Upper lobe of right lung (tissue), 1 donor: ENCODE measurements at regions not wholly inside any gene's neighbourhood (a gene's known extent, or its start where the extent isn't known, plus 50 kb on each side); places are given as distances from the start of the nearest gene placed in this dataset.

Source experiments
- ATAC-seq: fragments of 200-7000 bp; cut with Tn5 transposase; one replicate; pipeline ENCODE4 v1.9.1; 2020; ENCODE audit warnings: mild to moderate bottlenecking, moderate library complexity
- DNase-seq: peaks from one replicate; pipeline ENCODE4 v3.0.0-alpha.2; 2020
- H3K27ac ChIP-seq: fragments of 200-600 bp; one replicate; pipeline ENCODE4 v1.8.0; 2022
- H3K27me3 ChIP-seq: fragments of 200-600 bp; one replicate; pipeline ENCODE4 v1.8.0; 2022; ENCODE audit warnings: mild to moderate bottlenecking
- H3K36me3 ChIP-seq: fragments of 200-600 bp; one replicate; pipeline ENCODE4 v1.8.0; 2022
- H3K4me1 ChIP-seq: fragments of 200-600 bp; one replicate; pipeline ENCODE4 v1.8.0; 2022
- H3K4me3 ChIP-seq: fragments of 200-600 bp; one replicate; pipeline ENCODE4 v1.8.0; 2022; ENCODE audit warnings: mild to moderate bottlenecking
- H3K9me3 ChIP-seq: fragments of 200-600 bp; one replicate; pipeline ENCODE4 v1.8.0; 2022
- intact Hi-C: fragments of 100-400 bp; cut with DNase I; formaldehyde crosslinking; loops from one replicate; pipeline ENCODE4 v1.11.0; 2022
- TF ChIP-seq, protein P1 (sequence below): fragments of 200-600 bp; IDR thresholded peaks from one replicate; pipeline ENCODE4 v1.8.0; 2022; ENCODE audit warnings: antibody characterized with exemption
- donor health status: DM: no; HTN: yes; CAD: no; lungs with severe emphysema.

DNA sequence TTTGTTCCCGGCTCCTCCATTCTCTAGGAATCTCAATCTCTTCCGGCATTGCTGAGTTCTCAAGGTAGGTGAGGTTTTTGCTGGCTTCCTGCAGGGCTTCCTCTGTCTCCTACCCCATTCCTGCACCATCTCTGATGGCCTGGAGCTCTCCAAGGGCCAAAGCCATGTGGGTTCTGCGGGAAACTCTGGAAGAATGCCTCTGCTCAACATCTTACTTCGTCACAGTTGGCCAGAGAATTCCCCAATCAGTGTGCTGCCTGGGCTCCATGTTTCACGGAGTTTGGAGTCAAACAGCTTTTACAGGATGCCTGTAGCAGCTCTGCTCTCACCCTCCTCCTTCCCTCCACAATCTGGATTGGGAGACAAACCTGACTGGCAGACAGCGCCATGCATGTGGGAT is 253.9 kb upstream of the HES1 start:
- Histone ChIP-seq H3K4me3 (no peak overlapping the region), H3K9me3 (no peaks in the 10 kb centered on the region), H3K36me3 (no peaks in the 10 kb centered on the region), H3K4me1 (no peaks in the 10 kb centered on the region), H3K27me3 (no peaks in the 10 kb centered on the region), H3K27ac (no peak overlapping the region)
- DNase-seq (peak; percentile 13), ATAC-seq (no peak)
- intact Hi-C loops = no loop called here
- TF ChIP-seq, protein P1, sequence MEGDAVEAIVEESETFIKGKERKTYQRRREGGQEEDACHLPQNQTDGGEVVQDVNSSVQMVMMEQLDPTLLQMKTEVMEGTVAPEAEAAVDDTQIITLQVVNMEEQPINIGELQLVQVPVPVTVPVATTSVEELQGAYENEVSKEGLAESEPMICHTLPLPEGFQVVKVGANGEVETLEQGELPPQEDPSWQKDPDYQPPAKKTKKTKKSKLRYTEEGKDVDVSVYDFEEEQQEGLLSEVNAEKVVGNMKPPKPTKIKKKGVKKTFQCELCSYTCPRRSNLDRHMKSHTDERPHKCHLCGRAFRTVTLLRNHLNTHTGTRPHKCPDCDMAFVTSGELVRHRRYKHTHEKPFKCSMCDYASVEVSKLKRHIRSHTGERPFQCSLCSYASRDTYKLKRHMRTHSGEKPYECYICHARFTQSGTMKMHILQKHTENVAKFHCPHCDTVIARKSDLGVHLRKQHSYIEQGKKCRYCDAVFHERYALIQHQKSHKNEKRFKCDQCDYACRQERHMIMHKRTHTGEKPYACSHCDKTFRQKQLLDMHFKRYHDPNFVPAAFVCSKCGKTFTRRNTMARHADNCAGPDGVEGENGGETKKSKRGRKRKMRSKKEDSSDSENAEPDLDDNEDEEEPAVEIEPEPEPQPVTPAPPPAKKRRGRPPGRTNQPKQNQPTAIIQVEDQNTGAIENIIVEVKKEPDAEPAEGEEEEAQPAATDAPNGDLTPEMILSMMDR = no peak

DNA sequence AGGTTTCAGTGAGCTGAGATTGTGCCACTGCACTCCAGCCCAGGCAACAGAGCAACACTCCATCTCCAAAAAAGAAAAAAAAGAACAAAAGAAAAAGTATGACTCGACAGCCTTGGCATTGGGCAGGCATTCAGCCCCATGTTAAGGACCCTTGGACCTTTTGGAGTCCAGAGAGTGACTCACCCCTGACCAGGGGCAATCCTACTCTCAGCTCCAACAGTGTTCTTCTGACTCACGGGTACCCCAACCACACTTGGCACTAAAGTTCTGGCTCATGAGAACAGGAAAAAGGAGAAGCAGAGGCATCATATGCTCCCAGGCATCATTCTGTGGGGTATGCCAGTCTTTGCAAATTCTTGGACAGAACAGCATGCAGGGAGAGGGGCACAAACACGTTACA is 252.4 kb upstream of the HES1 start:
- H3K4me1 ChIP-seq = no peaks in the 10 kb centered on the region
- no peaks in the 10 kb centered on the region for H3K36me3 ChIP-seq
- no peaks in the 10 kb centered on the region for H3K27me3 ChIP-seq
- H3K9me3 ChIP-seq = no peaks in the 10 kb centered on the region
- intact Hi-C loops = no loop called here
- no peak overlapping the region for H3K27ac ChIP-seq
- ATAC-seq (no peak), DNase-seq (no peak)
- H3K4me3 ChIP-seq = no peak overlapping the region
- TF ChIP-seq, protein P1 = no peak

DNA sequence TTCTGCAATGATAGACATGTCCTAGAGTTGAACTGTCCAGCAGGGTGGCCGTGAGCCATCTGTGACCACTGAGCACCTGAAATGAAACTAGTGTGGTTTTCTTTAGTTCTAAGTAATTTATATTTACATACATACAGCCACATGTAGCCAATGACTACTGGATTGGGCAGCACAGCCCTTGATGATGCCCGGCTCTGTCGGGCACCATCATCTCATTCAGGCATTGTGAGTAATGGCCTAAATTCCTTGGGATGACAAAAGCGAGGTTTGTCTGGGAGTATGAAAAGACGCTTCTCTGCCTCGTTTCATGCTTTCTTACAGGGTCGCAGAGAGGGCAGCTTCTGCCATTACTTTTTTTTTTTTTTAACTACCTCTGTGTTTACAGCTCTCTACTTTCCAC is 251.9 kb upstream of the HES1 start:
- H3K27ac ChIP-seq = no peak overlapping the region
- no peaks in the 10 kb centered on the region for H3K4me1 ChIP-seq
- DNase-seq (no peak), ATAC-seq (no peak)
- TF ChIP-seq, protein P1 = no peak
- intact Hi-C loops = no loop called here
- H3K27me3 ChIP-seq = no peaks in the 10 kb centered on the region
- no peaks in the 10 kb centered on the region for H3K36me3 ChIP-seq
- no peaks in the 10 kb centered on the region for H3K9me3 ChIP-seq
- no peak overlapping the region for H3K4me3 ChIP-seq

DNA sequence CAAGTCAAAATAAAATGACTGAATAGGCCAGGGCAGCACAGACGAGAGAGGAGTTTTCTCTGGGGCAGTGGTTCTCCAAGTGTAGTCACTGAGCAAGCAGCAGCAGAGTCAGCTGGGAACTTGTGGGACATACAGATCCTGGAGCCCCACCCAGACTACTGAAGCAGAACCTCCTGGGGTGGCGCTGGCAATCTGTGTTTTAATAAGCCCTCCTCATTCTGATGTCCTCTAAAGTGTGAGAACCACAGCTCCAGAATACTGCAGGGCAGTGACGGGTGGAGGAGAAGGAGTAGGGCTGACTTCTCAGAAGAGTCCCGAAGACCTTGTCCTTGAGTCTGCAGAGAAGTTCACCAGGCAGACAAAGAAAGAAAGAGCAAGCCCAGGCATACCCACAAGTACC is 251.3 kb upstream of the HES1 start:
- H3K9me3 ChIP-seq = no peaks in the 10 kb centered on the region
- TF ChIP-seq, protein P1 = no peak
- intact Hi-C loops = no loop called here
- H3K27ac ChIP-seq = no peak overlapping the region
- no peak overlapping the region for H3K4me3 ChIP-seq
- DNase-seq = peak; percentile 28
- no peak for ATAC-seq
- no peaks in the 10 kb centered on the region for H3K36me3 ChIP-seq
- no peaks in the 10 kb centered on the region for H3K4me1 ChIP-seq
- H3K27me3 ChIP-seq = no peaks in the 10 kb centered on the region

DNA sequence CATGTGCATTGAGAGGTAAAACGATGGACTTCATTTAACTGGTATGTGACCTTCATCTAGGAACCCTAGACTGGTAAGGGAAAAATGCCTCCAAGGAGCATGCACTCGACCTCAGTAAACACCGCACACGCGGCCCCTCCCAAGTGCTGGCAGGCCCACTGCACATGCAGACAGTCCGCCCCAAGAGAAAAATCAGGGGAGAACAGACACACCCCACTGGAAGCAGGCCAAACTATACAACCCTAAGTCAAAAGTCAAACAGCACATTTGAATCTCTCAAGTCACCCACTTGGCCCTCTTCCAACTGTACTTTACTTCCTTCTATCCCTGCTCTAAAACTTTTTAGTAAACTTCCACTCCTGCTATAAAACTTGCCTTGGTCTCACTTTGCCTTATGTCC is 250.1 kb upstream of the HES1 start:
- ATAC-seq (peak; percentile 74), DNase-seq (peak; percentile 73)
- H3K27ac ChIP-seq = no peak overlapping the region

More for the DNA sequence above, 250.1 kb upstream of the HES1 start:
- Histone ChIP-seq H3K4me3 (no peak overlapping the region), H3K4me1 (no peaks in the 10 kb centered on the region), H3K36me3 (no peaks in the 10 kb centered on the region), H3K27me3 (no peaks in the 10 kb centered on the region), H3K9me3 (no peaks in the 10 kb centered on the region)
- intact Hi-C loops = no loop called here
- TF ChIP-seq, protein P1 = no peak
